ENCODE measurements at regions not wholly inside any gene's neighbourhood (a gene's known extent, or its start where the extent isn't known, plus 50 kb on each side); places are given as distances from the start of the nearest gene placed in this dataset.
A peak's percentile ranks its signal among the peaks of the same experiment; 100 is the strongest.

GRCh38 chr2:43075054-43075593 lies 151.3 kb downstream of the ZFP36L2 start:
- peak; percentile 79 for DNase-seq (ENCODE audit: low spot score)
- CTCF ChIA-PET = no interaction called here
- no peaks in the 10 kb centered on the region for H3K9me3 ChIP-seq (ENCODE audit: low read depth, low read length, poor library complexity, severe bottlenecking)
- intact Hi-C loops (cut with micrococcal nuclease; ENCODE audit: unreplicated experiment) = no loop called here
- H3K4me3 ChIP-seq (ENCODE audit: low read depth, low read length, poor library complexity, severe bottlenecking) = no peak overlapping the region
- H3K27me3 ChIP-seq (replicated peaks; ENCODE audit: insufficient read depth, low read depth, low read length, poor library complexity) = no peaks in the 10 kb centered on the region
- no TSS peak for BruUV-seq (replicated peaks)
- H3K4me1 ChIP-seq (ENCODE audit: insufficient read depth, low read length, poor library complexity, severe bottlenecking) = peaks cover 21% of the 10 kb centered on the region
- no peaks in the 10 kb centered on the region for H3K36me3 ChIP-seq (ENCODE audit: insufficient read depth, low read length, poor library complexity, severe bottlenecking)
- TF ChIP-seq EZH2 (IDR thresholded peaks at IDR 0.05; ENCODE audit: borderline replicate concordance, low read depth, low read length, poor library complexity, severe bottlenecking) (no peak), CTCF (conservative IDR thresholded peaks at IDR 0.05; ENCODE audit: low read depth, low read length) (no peak)
- H3K27ac ChIP-seq (ENCODE audit: low read depth, low read length, poor library complexity, severe bottlenecking) = peak overlapping the region; percentile 54
- POLR2A ChIA-PET (ENCODE audit: low non-redundant PET) = no interaction called here

DNA sequence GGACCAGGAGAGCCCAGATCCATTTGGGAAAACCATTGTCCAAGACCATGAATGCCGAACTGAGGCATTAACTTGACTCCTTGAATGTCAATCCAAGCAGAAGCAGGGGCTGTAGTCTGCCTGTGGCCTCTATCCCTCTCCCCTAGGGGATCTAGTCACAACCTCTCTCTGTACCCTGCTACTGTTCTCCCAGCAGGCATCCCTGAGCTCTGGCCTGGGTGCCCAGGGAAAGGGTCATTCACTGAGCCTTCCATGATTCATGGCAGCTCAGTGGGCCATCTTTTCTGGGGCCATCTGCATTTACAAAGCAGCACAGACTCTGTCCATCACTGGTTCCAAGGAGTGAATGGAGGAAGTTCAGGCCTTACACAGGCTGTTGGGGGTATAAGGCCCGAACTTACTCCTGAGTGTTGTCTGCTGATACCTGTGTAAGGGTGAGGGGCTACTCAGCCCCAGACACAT lies 151.8 kb downstream of the ZFP36L2 start:
- TF ChIP-seq EZH2 (IDR thresholded peaks at IDR 0.05; ENCODE audit: borderline replicate concordance, low read depth, low read length, poor library complexity, severe bottlenecking) (no peak), CTCF (conservative IDR thresholded peaks at IDR 0.05; ENCODE audit: low read depth, low read length) (no peak)
- POLR2A ChIA-PET (ENCODE audit: low non-redundant PET) = no interaction called here
- DNase-seq (ENCODE audit: low spot score) = no peak
- intact Hi-C loops (cut with micrococcal nuclease; ENCODE audit: unreplicated experiment) = no loop called here
- BruUV-seq (replicated peaks) = no TSS peak
- Histone ChIP-seq H3K27me3 (replicated peaks; ENCODE audit: insufficient read depth, low read depth, low read length, poor library complexity) (no peaks in the 10 kb centered on the region), H3K4me3 (ENCODE audit: low read depth, low read length, poor library complexity, severe bottlenecking) (no peak overlapping the region), H3K36me3 (ENCODE audit: insufficient read depth, low read length, poor library complexity, severe bottlenecking) (no peaks in the 10 kb centered on the region), H3K4me1 (ENCODE audit: insufficient read depth, low read length, poor library complexity, severe bottlenecking) (peaks cover 21% of the 10 kb centered on the region), H3K27ac (ENCODE audit: low read depth, low read length, poor library complexity, severe bottlenecking) (peak overlapping the region; percentile 54), H3K9me3 (ENCODE audit: low read depth, low read length, poor library complexity, severe bottlenecking) (no peaks in the 10 kb centered on the region)
- CTCF ChIA-PET = no interaction called here

- Histone ChIP-seq H3K4me3 (ENCODE audit: low read depth, low read length, poor library complexity, severe bottlenecking) (no peak overlapping the region), H3K27ac (ENCODE audit: low read depth, low read length, poor library complexity, severe bottlenecking) (no peak overlapping the region), H3K4me1 (ENCODE audit: insufficient read depth, low read length, poor library complexity, severe bottlenecking) (peaks cover 21% of the 10 kb centered on the region), H3K27me3 (replicated peaks; ENCODE audit: insufficient read depth, low read depth, low read length, poor library complexity) (no peaks in the 10 kb centered on the region), H3K9me3 (ENCODE audit: low read depth, low read length, poor library complexity, severe bottlenecking) (no peaks in the 10 kb centered on the region), H3K36me3 (ENCODE audit: insufficient read depth, low read length, poor library complexity, severe bottlenecking) (no peaks in the 10 kb centered on the region)
- ChIA-PET CTCF (no interaction called here), POLR2A (ENCODE audit: low non-redundant PET) (no interaction called here)
- BruUV-seq (replicated peaks) = no TSS peak
- intact Hi-C loops (cut with micrococcal nuclease; ENCODE audit: unreplicated experiment) = no loop called here
- DNase-seq (ENCODE audit: low spot score) = no peak
- no peak for TF ChIP-seq CTCF (conservative IDR thresholded peaks at IDR 0.05; ENCODE audit: low read depth, low read length)
- TF ChIP-seq EZH2 (IDR thresholded peaks at IDR 0.05; ENCODE audit: borderline replicate concordance, low read depth, low read length, poor library complexity, severe bottlenecking) = no peak
Measured at GRCh38 chr2:43074052-43074451, 152.4 kb downstream of the ZFP36L2 start.
